HG03108 (cell line): ENCODE measurements at regions not wholly inside any gene's neighbourhood (a gene's known extent, or its start where the extent isn't known, plus 50 kb on each side); places are given as distances from the start of the nearest gene placed in this dataset.

Experiments
- ATAC-seq: cut with Tn5 transposase; IDR thresholded peaks from one replicate; pipeline ENCODE4 v1.9.1; 2021; ENCODE audit warnings: moderate library complexity; ENCODE audit not compliant: unreplicated experiment

DNA sequence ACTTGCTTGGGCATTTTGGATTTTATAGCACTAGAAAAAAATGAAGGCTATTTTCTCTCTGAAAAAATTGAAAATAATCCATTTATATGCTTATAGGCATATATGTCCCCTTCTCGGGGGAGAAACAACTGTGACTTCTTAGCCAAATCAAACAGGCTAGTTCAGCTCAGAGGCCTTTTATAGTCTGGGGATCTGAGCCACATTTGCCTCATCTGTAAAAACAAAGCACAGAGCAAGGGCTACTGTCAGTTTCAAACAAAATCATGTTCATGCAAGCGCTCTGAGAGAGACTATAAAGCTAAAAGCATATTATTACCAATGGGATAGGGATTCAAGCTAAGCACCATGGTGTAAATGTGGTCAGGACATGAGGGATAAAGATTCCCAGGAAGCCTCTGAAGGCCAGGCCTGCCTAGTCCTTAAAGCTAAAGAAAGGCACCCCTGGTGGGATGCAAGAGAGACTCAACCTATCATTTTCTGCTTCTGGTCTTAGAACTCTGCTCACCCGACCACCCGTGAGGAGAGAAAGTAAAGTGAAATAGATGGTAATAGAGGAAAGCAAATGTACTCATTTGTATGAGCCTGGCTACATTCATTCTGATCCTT lies 51.0 kb upstream of the IL12A start:
- no peak for ATAC-seq

GRCh38 chr3:159938714-159939113 lies 49.9 kb upstream of the IL12A start:
- ATAC-seq: no peak
